NCI-H1436 (cell line): ENCODE measurements at regions not wholly inside any gene's neighbourhood (a gene's known extent, or its start where the extent isn't known, plus 50 kb on each side); places are given as distances from the start of the nearest gene placed in this dataset.

Source experiments
- DNase-seq: peaks from one replicate; lab custom pipeline; 2025; lab: John Stamatoyannopoulos, UW

- no peak for DNase-seq
These were observed 140.0 kb downstream of the ASCL1 start for GRCh38 chr12:103097496-103097895.

- no peak for DNase-seq
These were observed 142.9 kb downstream of the ASCL1 start for GRCh38 chr12:103100257-103100831.

- no peak for DNase-seq
These were observed 144.8 kb downstream of the ASCL1 start for GRCh38 chr12:103102225-103102744.

GRCh38 chr12:103105971-103106597 lies 148.6 kb downstream of the ASCL1 start:
- DNase-seq: no peak

- DNase-seq: no peak
These were observed 152.4 kb downstream of the ASCL1 start for GRCh38 chr12:103109861-103110260.

- DNase-seq: no peak
These were observed 157.0 kb downstream of the ASCL1 start for GRCh38 chr12:103114296-103115055.

- DNase-seq: no peak
These were observed 171.5 kb downstream of the ASCL1 start for GRCh38 chr12:103128862-103129501.

GRCh38 chr12:103130564-103130963 lies 173.1 kb downstream of the ASCL1 start:
- no peak for DNase-seq

- DNase-seq: no peak
These were observed 181.1 kb downstream of the ASCL1 start for GRCh38 chr12:103138538-103138937.

- DNase-seq: no peak
These were observed 182.4 kb downstream of the ASCL1 start for GRCh38 chr12:103139876-103140275.

GRCh38 chr12:103140286-103140685 lies 182.8 kb downstream of the ASCL1 start:
- DNase-seq: no peak

- no peak for DNase-seq
These were observed 186.8 kb downstream of the ASCL1 start for GRCh38 chr12:103144278-103144677.

- DNase-seq: no peak
These were observed 203.1 kb downstream of the ASCL1 start for GRCh38 chr12:103160622-103161021.

- DNase-seq: no peak
These were observed 204.3 kb downstream of the ASCL1 start for GRCh38 chr12:103161582-103162362.

- DNase-seq: no peak
These were observed 209.5 kb downstream of the ASCL1 start for GRCh38 chr12:103166949-103167348.

GRCh38 chr12:103172447-103173112 lies 215.1 kb downstream of the ASCL1 start:
- DNase-seq: no peak

- DNase-seq: no peak
These were observed 218.2 kb downstream of the ASCL1 start for GRCh38 chr12:103175625-103176024.

GRCh38 chr12:103177639-103178255 lies 220.3 kb downstream of the ASCL1 start:
- DNase-seq: no peak

- DNase-seq: no peak
These were observed 221.0 kb downstream of the ASCL1 start for GRCh38 chr12:103178366-103179080.
